Mesendoderm (in vitro differentiated cells): ENCODE measurements at regions not wholly inside any gene's neighbourhood (a gene's known extent, or its start where the extent isn't known, plus 50 kb on each side); places are given as distances from the start of the nearest gene placed in this dataset.

Experiments used
- DNase-seq: peaks from one replicate; pipeline ENCODE4 v3.0.0; 2013
- H2AK5ac ChIP-seq: 2 replicates; pipeline ENCODE4 v1.6.1; 2013; ENCODE audit warnings: low read length, inconsistent platforms
- H2BK120ac ChIP-seq: 2 replicates; pipeline ENCODE4 v1.6.1; 2013; ENCODE audit warnings: low read depth, mild to moderate bottlenecking, low read length, moderate library complexity, mixed read lengths
- H2BK15ac ChIP-seq: replicated peaks from 2 replicates; pipeline ENCODE4 v1.6.1; 2013; ENCODE audit warnings: low read depth, mild to moderate bottlenecking, moderate library complexity
- H2BK5ac ChIP-seq: 2 replicates; pipeline ENCODE4 v1.6.1; 2013; ENCODE audit warnings: low read length, inconsistent platforms
- H3K18ac ChIP-seq: 2 replicates; pipeline ENCODE4 v1.6.1; 2013; ENCODE audit warnings: mild to moderate bottlenecking, low read length, mixed read lengths
- H3K23ac ChIP-seq: one replicate; pipeline ENCODE4 v1.6.1; 2013; ENCODE audit warnings: low read length
- H3K27ac ChIP-seq: 2 replicates; pipeline ENCODE4 v1.5.1; 2013; ENCODE audit warnings: low read depth, mild to moderate bottlenecking, inconsistent platforms, low read length, moderate library complexity
- H3K27me3 ChIP-seq: 2 replicates; pipeline ENCODE4 v1.6.1; 2013; ENCODE audit warnings: low read length, control low read depth, mild to moderate bottlenecking, inconsistent platforms; ENCODE audit not compliant: insufficient read depth, poor library complexity
- H3K36me3 ChIP-seq: 2 replicates; pipeline ENCODE4 v1.6.1; 2013; ENCODE audit warnings: low read length, inconsistent platforms; ENCODE audit not compliant: control insufficient read depth, insufficient read depth
- H3K4ac ChIP-seq: one replicate; pipeline ENCODE4 v1.6.1; 2013; ENCODE audit warnings: low read depth, mild to moderate bottlenecking, low read length, moderate library complexity
- H3K4me1 ChIP-seq: 2 replicates; pipeline ENCODE4 v1.6.1; 2013; ENCODE audit warnings: low read depth, low read length, inconsistent platforms; ENCODE audit not compliant: control insufficient read depth
- H3K4me2 ChIP-seq: 2 replicates; pipeline ENCODE4 v1.6.1; 2013; ENCODE audit warnings: low read length
- H3K4me3 ChIP-seq: 2 replicates; pipeline ENCODE4 v1.5.1; 2013; ENCODE audit warnings: mild to moderate bottlenecking, low read length
- H3K56ac ChIP-seq: one replicate; pipeline ENCODE4 v1.6.1; 2013; ENCODE audit warnings: low read length
- H3K79me1 ChIP-seq: 2 replicates; pipeline ENCODE4 v1.6.1; 2013; ENCODE audit warnings: low read length, inconsistent platforms
- H3K79me2 ChIP-seq: 2 replicates; pipeline ENCODE4 v1.6.1; 2013; ENCODE audit warnings: mild to moderate bottlenecking, low read length; ENCODE audit not compliant: control insufficient read depth, insufficient read depth
- H3K9ac ChIP-seq: 2 replicates; pipeline ENCODE4 v1.6.1; 2013; ENCODE audit warnings: low read length, inconsistent platforms
- H4K5ac ChIP-seq: one replicate; pipeline ENCODE4 v1.6.1; 2013; ENCODE audit warnings: low read length
- H4K8ac ChIP-seq: one replicate; pipeline ENCODE4 v1.6.1; 2013; ENCODE audit warnings: low read depth, mild to moderate bottlenecking, control low read depth, low read length, moderate library complexity
- WGBS: extraction: QIAGEN DNeasy Blood & Tissue Kit; methylation state at CpG from one replicate; pipeline ENCODE4 v1.1.7; 2013; ENCODE audit warnings: low lambda C conversion rate, missing lambda C conversion rate; ENCODE audit not compliant: insufficient coverage; ENCODE audit errors: extremely low coverage; 5-methylcytosine and 5-hydroxymethylcytosine counted together

DNA sequence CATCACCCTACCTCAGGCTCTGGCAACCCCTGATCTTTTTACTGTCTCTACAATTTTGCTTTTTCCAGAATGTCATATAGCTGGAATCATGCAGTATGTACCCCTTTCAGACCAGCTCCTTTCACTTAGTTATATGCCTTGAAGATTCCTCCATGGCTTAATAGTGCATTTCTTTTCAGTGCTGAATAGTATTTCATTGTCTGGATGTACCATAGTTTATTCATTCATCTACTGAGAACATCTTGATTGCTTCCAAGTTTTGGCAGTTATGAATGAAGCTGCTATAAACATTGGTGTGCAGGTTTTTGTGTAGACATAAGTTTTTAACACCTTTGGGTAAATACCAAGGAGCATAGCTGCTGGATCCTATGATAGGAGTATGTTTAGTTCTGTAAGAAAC, 50.8 kb upstream of the ANP32A start:
- no peak overlapping the region for H2AK5ac ChIP-seq
- H3K4ac ChIP-seq, result no peak overlapping the region
- no peak overlapping the region for H3K4me2 ChIP-seq
- no peak overlapping the region for H3K4me3 ChIP-seq
- H3K36me3 ChIP-seq, result no peaks in the 10 kb centered on the region
- no peak overlapping the region for H3K23ac ChIP-seq
- no peak overlapping the region for H2BK5ac ChIP-seq
- no peak overlapping the region for H2BK120ac ChIP-seq
- H3K27ac ChIP-seq, result no peak overlapping the region
- no peaks in the 10 kb centered on the region for H3K4me1 ChIP-seq
- no peak overlapping the region for H3K18ac ChIP-seq
- H3K56ac ChIP-seq, result no peak overlapping the region
- H3K9ac ChIP-seq, result no peak overlapping the region
- no peak overlapping the region for H2BK15ac ChIP-seq
- no peaks in the 10 kb centered on the region for H3K79me1 ChIP-seq
- no peak overlapping the region for H4K5ac ChIP-seq
- no peaks in the 10 kb centered on the region for H3K79me2 ChIP-seq
- no peak for DNase-seq
- H4K8ac ChIP-seq, result no peak overlapping the region
- H3K27me3 ChIP-seq, result no peaks in the 10 kb centered on the region

DNA sequence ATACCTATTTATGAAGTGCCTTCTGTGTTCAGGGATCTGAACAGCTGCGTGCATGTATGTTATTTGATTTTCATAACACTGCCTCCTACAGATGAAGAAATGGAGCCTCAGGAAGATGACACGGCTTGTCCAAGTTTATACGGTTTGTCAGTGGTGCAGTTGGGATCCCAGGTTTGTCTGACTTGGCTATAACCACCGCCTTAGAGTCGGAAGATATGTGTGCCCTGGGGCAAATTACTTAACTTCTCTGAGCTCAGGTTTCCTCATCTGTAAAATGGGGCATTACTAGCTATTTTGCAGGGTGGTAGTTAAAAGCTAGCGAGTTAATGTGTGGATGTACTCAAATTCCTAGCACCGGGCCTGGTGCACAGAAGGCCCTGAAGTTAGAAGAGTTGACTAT, 54.1 kb upstream of the ANP32A start:
- Histone ChIP-seq H3K4me1 (no peaks in the 10 kb centered on the region), H3K4me2 (no peak overlapping the region), H3K56ac (peak overlapping the region; percentile 81), H2BK120ac (no peak overlapping the region), H3K18ac (no peak overlapping the region), H3K36me3 (no peaks in the 10 kb centered on the region), H4K5ac (no peak overlapping the region), H3K79me2 (no peaks in the 10 kb centered on the region), H3K4me3 (no peak overlapping the region), H3K9ac (no peak overlapping the region), H3K4ac (no peak overlapping the region), H3K79me1 (no peaks in the 10 kb centered on the region), H3K23ac (no peak overlapping the region), H3K27ac (peak overlapping the region; percentile 37), H2BK5ac (no peak overlapping the region), H3K27me3 (no peaks in the 10 kb centered on the region), H2BK15ac (no peak overlapping the region), H2AK5ac (no peak overlapping the region), H4K8ac (no peak overlapping the region)
- no CpG with 5 or more reads among the region's 7 CpGs for WGBS
- peak; percentile 18 for DNase-seq

DNA sequence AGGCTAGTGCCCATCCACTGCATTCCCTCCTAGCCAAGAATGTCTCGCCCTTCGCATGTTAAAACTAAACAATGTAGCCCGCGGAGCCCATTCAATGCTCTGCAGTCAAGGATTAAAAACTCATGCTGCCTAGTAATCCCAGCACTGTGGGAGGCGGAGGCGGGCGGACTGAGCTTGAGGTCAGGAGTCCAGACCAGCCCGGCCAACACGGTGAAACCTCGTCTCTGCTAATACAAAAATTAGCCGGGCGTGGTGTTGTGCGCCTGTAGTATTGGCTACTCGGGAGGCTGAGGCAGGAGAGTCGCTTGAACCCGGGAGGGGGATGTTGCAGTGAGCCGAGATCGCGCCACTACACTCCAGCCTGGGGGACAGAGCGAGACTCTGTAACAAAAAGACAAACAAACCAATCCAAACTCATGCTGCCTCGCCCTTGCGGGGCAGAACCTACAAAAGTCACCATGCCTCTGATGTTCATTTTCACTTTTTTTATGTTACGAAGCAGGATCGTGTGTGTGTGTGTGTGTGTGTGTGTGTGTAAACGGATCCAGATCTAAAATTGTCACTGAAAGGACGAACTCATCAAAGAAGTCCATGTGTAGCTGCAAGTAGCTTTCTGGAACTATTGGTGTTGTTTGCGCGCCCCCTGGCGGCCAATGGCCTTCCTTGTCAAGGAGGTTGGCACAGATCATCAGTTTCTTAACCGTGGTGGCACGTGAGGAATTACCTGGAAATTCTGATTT, 54.8 kb upstream of the SPESP1 start:
- peak; percentile 95 for DNase-seq
- Histone ChIP-seq H3K27ac (peak overlapping the region; percentile 37), H2BK120ac (no peak overlapping the region), H3K79me2 (no peaks in the 10 kb centered on the region), H3K18ac (no peak overlapping the region), H4K5ac (no peak overlapping the region), H4K8ac (no peak overlapping the region), H3K23ac (no peak overlapping the region), H3K4me1 (no peaks in the 10 kb centered on the region), H3K4ac (no peak overlapping the region), H2BK5ac (peak overlapping the region; percentile 71), H3K27me3 (no peaks in the 10 kb centered on the region), H3K4me3 (peak overlapping the region; percentile 25), H2AK5ac (no peak overlapping the region), H3K9ac (peak overlapping the region; percentile 57), H3K56ac (peak overlapping the region; percentile 81), H2BK15ac (no peak overlapping the region), H3K36me3 (no peaks in the 10 kb centered on the region), H3K79me1 (no peaks in the 10 kb centered on the region), H3K4me2 (peak overlapping the region; percentile 85)
- WGBS, result no CpG with 5 or more reads among the region's 31 CpGs

DNA sequence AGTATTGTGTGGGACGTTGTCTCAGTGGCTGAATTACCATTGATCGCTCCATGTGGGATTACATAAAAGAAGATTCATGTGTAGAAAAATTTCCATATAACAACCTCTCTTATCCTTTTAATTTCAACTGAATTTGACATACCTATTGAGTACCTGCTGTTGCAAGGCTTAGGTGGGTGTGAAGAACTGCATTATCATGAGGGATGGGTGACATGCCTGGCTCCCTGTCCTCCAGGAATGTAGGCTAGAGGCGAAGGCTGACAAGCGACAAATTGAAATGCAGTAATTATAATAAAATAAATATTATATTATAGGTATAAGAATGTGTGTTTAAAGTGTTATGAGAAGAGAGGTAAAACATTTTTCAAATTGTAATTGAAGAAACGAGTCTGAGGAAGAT, 52.7 kb upstream of the SPESP1 start:
- Histone ChIP-seq H3K27me3 (no peaks in the 10 kb centered on the region), H3K4me1 (no peaks in the 10 kb centered on the region), H3K36me3 (no peaks in the 10 kb centered on the region), H3K4me3 (no peak overlapping the region), H4K5ac (no peak overlapping the region), H2AK5ac (no peak overlapping the region), H3K18ac (no peak overlapping the region), H2BK15ac (no peak overlapping the region), H3K27ac (no peak overlapping the region), H3K23ac (no peak overlapping the region), H4K8ac (no peak overlapping the region), H3K79me2 (no peaks in the 10 kb centered on the region), H3K79me1 (no peaks in the 10 kb centered on the region), H3K56ac (no peak overlapping the region), H3K9ac (no peak overlapping the region), H3K4me2 (no peak overlapping the region), H2BK120ac (no peak overlapping the region), H3K4ac (no peak overlapping the region), H2BK5ac (no peak overlapping the region)
- WGBS, result 100% methylated on average over 2 of the region's 5 CpGs
- no peak for DNase-seq

DNA sequence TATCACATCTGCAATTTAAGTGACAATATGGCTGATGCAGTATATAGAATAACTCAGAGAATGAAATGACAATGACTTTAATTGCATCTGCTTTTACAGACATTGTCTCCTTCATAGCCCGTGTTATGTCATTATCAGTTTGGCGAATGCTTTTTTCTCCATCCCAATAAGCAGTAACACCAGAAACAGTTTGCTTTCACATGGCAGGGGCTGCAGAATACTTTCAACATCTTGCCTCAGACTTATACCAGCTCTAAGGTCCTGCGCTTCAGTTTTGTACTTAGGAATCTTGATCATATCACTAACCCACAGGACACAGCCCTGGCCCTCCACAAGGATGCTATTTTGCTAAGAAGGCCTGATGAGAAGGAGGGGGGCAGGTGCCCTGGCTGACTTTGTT, 49.9 kb upstream of the SPESP1 start:
- Histone ChIP-seq H3K79me1 (no peaks in the 10 kb centered on the region), H3K36me3 (no peaks in the 10 kb centered on the region), H3K18ac (no peak overlapping the region), H3K4me3 (no peak overlapping the region), H2BK15ac (no peak overlapping the region), H3K79me2 (no peaks in the 10 kb centered on the region), H3K27ac (no peak overlapping the region), H3K23ac (no peak overlapping the region), H3K4me2 (no peak overlapping the region), H3K27me3 (no peaks in the 10 kb centered on the region), H3K9ac (no peak overlapping the region), H3K4me1 (no peaks in the 10 kb centered on the region), H4K8ac (no peak overlapping the region), H3K56ac (no peak overlapping the region), H2AK5ac (no peak overlapping the region), H2BK120ac (no peak overlapping the region), H4K5ac (no peak overlapping the region), H3K4ac (no peak overlapping the region), H2BK5ac (no peak overlapping the region)
- DNase-seq, result no peak
- WGBS, result no CpG with 5 or more reads among the region's 3 CpGs
